ENCODE measurements at regions not wholly inside any gene's neighbourhood (a gene's known extent, or its start where the extent isn't known, plus 50 kb on each side); places are given as distances from the start of the nearest gene placed in this dataset.

GRCh38 chr3:177930771-177931170 lies 605.5 kb upstream of the KCNMB2 start:
- TF ChIP-seq, protein P1, sequence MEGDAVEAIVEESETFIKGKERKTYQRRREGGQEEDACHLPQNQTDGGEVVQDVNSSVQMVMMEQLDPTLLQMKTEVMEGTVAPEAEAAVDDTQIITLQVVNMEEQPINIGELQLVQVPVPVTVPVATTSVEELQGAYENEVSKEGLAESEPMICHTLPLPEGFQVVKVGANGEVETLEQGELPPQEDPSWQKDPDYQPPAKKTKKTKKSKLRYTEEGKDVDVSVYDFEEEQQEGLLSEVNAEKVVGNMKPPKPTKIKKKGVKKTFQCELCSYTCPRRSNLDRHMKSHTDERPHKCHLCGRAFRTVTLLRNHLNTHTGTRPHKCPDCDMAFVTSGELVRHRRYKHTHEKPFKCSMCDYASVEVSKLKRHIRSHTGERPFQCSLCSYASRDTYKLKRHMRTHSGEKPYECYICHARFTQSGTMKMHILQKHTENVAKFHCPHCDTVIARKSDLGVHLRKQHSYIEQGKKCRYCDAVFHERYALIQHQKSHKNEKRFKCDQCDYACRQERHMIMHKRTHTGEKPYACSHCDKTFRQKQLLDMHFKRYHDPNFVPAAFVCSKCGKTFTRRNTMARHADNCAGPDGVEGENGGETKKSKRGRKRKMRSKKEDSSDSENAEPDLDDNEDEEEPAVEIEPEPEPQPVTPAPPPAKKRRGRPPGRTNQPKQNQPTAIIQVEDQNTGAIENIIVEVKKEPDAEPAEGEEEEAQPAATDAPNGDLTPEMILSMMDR (IDR thresholded peaks at IDR 0.05; ENCODE audit: low read depth, low read length), result no peak
- no peak overlapping the region for H3K4me3 ChIP-seq (ENCODE audit: low read depth, low read length)

DNA sequence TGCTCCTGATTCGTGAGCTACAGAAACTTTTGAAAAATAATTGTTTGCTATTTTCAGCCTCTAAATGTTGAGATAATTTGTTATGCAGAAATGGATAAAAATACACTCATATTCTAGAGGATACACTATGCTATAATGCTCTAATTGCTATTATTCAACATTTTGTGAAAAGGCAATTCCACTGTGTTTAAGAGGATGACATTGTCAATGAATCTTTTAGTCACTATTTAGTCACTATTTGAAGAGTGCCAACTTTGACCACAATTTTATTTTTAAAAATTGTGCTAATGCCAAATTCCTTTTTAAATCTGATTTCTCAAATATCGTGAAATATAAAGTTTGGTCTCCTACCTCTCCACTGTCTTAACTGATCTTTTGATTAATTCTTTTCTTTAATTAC lies 604.9 kb upstream of the KCNMB2 start:
- no peak overlapping the region for H3K4me3 ChIP-seq (ENCODE audit: low read depth, low read length)
- TF ChIP-seq, protein P1 (IDR thresholded peaks at IDR 0.05; ENCODE audit: low read depth, low read length), result no peak

- TF ChIP-seq, protein P1 (IDR thresholded peaks at IDR 0.05; ENCODE audit: low read depth, low read length), result no peak
- H3K4me3 ChIP-seq (ENCODE audit: low read depth, low read length), result no peak overlapping the region
These were observed 603.9 kb upstream of the KCNMB2 start for GRCh38 chr3:177932346-177932745.

- TF ChIP-seq, protein P1 (IDR thresholded peaks at IDR 0.05; ENCODE audit: low read depth, low read length), result no peak
- no peak overlapping the region for H3K4me3 ChIP-seq (ENCODE audit: low read depth, low read length)
These were observed 603.2 kb upstream of the KCNMB2 start for GRCh38 chr3:177932750-177933660.

- TF ChIP-seq, protein P1 (IDR thresholded peaks at IDR 0.05; ENCODE audit: low read depth, low read length), result no peak
- no peak overlapping the region for H3K4me3 ChIP-seq (ENCODE audit: low read depth, low read length)
These were observed 602.0 kb upstream of the KCNMB2 start for GRCh38 chr3:177934001-177934891.

DNA sequence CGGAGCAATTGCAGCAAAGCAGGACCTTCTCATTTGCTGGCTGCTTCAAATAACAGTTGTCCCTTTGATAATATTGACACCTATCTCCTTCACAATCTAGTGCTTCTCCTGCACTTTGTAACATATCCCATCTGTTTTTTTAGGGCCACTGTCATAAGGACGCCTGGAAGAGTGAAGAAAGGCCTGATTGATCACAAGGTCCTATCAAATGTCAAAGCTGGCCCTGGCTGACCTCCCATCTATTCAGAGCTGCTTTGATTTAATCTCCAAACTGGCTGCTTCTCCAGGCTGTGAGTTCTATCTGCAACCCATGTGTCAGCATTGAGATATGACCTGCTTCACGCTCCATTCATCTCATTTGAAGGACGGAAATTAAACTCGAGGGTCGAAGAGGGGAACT lies 601.2 kb upstream of the KCNMB2 start:
- TF ChIP-seq, protein P1 (IDR thresholded peaks at IDR 0.05; ENCODE audit: low read depth, low read length), result no peak
- H3K4me3 ChIP-seq (ENCODE audit: low read depth, low read length), result no peak overlapping the region

Measured in WI38 (cell line).